ENCODE measurements at regions not wholly inside any gene's neighbourhood (a gene's known extent, or its start where the extent isn't known, plus 50 kb on each side); places are given as distances from the start of the nearest gene placed in this dataset.

- no peak overlapping the region for H3K4me3 ChIP-seq (replicated peaks in 1 of 3; ENCODE audit: insufficient read depth in 1 of 3, low read depth in 1 of 3, low read length in 3 of 3)
- TF ChIP-seq CTCF (IDR thresholded peaks at IDR 0.05; ENCODE audit: extremely low read depth in 1 of 2, insufficient read depth in 1 of 2, low read depth in 1 of 2, low read length in 2 of 2) = no peak
- no peak for TF ChIP-seq EZH2 (IDR thresholded peaks at IDR 0.05; ENCODE audit: borderline replicate concordance, low read depth, low read length, severe bottlenecking)
- no peak for TF ChIP-seq JUN (IDR thresholded peaks at IDR 0.05; ENCODE audit: borderline replicate concordance, insufficient read depth, insufficient read length, low read depth)
- no peak for TF ChIP-seq FOS (IDR thresholded peaks at IDR 0.05; ENCODE audit: borderline replicate concordance, insufficient read depth, low read length)
- no peak for TF ChIP-seq MAX (IDR thresholded peaks at IDR 0.05; ENCODE audit: insufficient read depth, insufficient read length)
- no peak for TF ChIP-seq POLR2A (IDR thresholded peaks at IDR 0.05; ENCODE audit: low read depth, low read length)
- no peak for TF ChIP-seq MYC (IDR thresholded peaks at IDR 0.05; ENCODE audit: low read depth, low read length)
- TF ChIP-seq POLR2AphosphoS5 (IDR thresholded peaks at IDR 0.05; ENCODE audit: insufficient read depth, low read depth, low read length) = no peak
- no peak for TF ChIP-seq GATA2 (IDR thresholded peaks at IDR 0.05; ENCODE audit: insufficient read depth, insufficient read length, low read depth, low read length)
- no peak overlapping the region for H3K9ac ChIP-seq (replicated peaks; ENCODE audit: extremely low read depth, insufficient read depth, low read length)
- BruUV-seq (replicated peaks) = no TSS peak
- FAIRE-seq (no peak), DNase-seq (ENCODE audit: low read depth, low spot score) (no peak)
- no peak overlapping the region for H3K4me2 ChIP-seq (ENCODE audit: insufficient read depth, low read length)
- H3K79me2 ChIP-seq (ENCODE audit: control insufficient read depth, insufficient read depth, low read length) = no peaks in the 10 kb centered on the region
- ChIA-PET POLR2A (no interaction called here), CTCF (no interaction called here)
- intact Hi-C loops (cut with micrococcal nuclease) = no loop called here
- H2AFZ ChIP-seq (ENCODE audit: low read depth, low read length) = no peak overlapping the region
- H3K9me3 ChIP-seq (replicated peaks; ENCODE audit: control insufficient read depth, insufficient read depth, low read length) = peaks cover 5% of the 10 kb centered on the region
- no peaks in the 10 kb centered on the region for H3K4me1 ChIP-seq (ENCODE audit: control insufficient read depth, extremely low read depth, insufficient read depth, low read length)
- no peaks in the 10 kb centered on the region for H3K27me3 ChIP-seq (ENCODE audit: control insufficient read depth in 2 of 2, insufficient read depth in 2 of 2, low read length in 2 of 2)
- no peak overlapping the region for H3K27ac ChIP-seq (ENCODE audit: insufficient read depth, low read depth, low read length)
- no peaks in the 10 kb centered on the region for H3K36me3 ChIP-seq (ENCODE audit: control insufficient read depth in 2 of 2, extremely low read depth in 1 of 2, insufficient read depth in 2 of 2, low read length in 2 of 2)
- H3K9me1 ChIP-seq (replicated peaks; ENCODE audit: control insufficient read depth, extremely low read depth, insufficient read depth, low read length) = no peaks in the 10 kb centered on the region
- H4K20me1 ChIP-seq (replicated peaks; ENCODE audit: control insufficient read depth, extremely low read depth, insufficient read depth, low read length) = no peaks in the 10 kb centered on the region
- dilution Hi-C loops (cut with MboI; ENCODE audit: extremely low pct_ligation_motif_present, low sequenced_read_pairs) = no loop called here
These were observed 131.4 kb downstream of the CYLC2 start for GRCh38 chr9:103126494-103126893.
